ENCODE measurements at regions not wholly inside any gene's neighbourhood (a gene's known extent, or its start where the extent isn't known, plus 50 kb on each side); places are given as distances from the start of the nearest gene placed in this dataset.

- BruUV-seq (replicated peaks) = no TSS peak
- intact Hi-C loops (cut with micrococcal nuclease) = no loop called here
- Histone ChIP-seq H3K27me3 (ENCODE audit: low read length) (no peaks in the 10 kb centered on the region), H3K4me2 (ENCODE audit: low read length) (no peak overlapping the region), H3K4me1 (ENCODE audit: insufficient read depth, low read length) (no peaks in the 10 kb centered on the region), H3K9ac (ENCODE audit: low read length) (no peak overlapping the region), H3K79me2 (ENCODE audit: low read length) (no peaks in the 10 kb centered on the region), H3K9me3 (ENCODE audit: low read length) (no peaks in the 10 kb centered on the region), H2AFZ (ENCODE audit: low read length) (no peak overlapping the region), H3K36me3 (ENCODE audit: low read depth, low read length) (no peaks in the 10 kb centered on the region), H3K27ac (ENCODE audit: low read length) (no peak overlapping the region), H3F3A (ENCODE audit: low read length, unreplicated experiment) (no peaks in the 10 kb centered on the region), H3K4me3 (ENCODE audit: low read length) (no peak overlapping the region), H3K9me2 (replicated peaks; ENCODE audit: low read length) (no peaks in the 10 kb centered on the region), H4K20me1 (ENCODE audit: low read length) (no peaks in the 10 kb centered on the region)
- DNase-seq = no peak
- CTCF ChIA-PET = no interaction called here
- POLR2A ChIA-PET (ENCODE audit: unreplicated experiment) = no interaction called here
- TF ChIP-seq CTCF (conservative IDR thresholded peaks at IDR 0.05; ENCODE audit: low read depth, low read length) = no peak
- no peak for TF ChIP-seq EZH2phosphoT487 (IDR thresholded peaks at IDR 0.05; ENCODE audit: borderline replicate concordance, low read length)
- no peak for TF ChIP-seq EZH2 (IDR thresholded peaks at IDR 0.05; ENCODE audit: low read length, unreplicated experiment)
- ATAC-seq = no peak
Observed at GRCh38 chr7:110257673-110258072, 833.3 kb upstream of the LRRN3 start.

- ChIA-PET CTCF (no interaction called here), POLR2A (ENCODE audit: unreplicated experiment) (no interaction called here)
- BruUV-seq (replicated peaks) = no TSS peak
- Histone ChIP-seq H3K79me2 (ENCODE audit: low read length) (no peaks in the 10 kb centered on the region), H3K9me3 (ENCODE audit: low read length) (no peaks in the 10 kb centered on the region), H3K27me3 (ENCODE audit: low read length) (no peaks in the 10 kb centered on the region), H3K36me3 (ENCODE audit: low read depth, low read length) (no peaks in the 10 kb centered on the region), H4K20me1 (ENCODE audit: low read length) (no peaks in the 10 kb centered on the region), H3K9me2 (replicated peaks; ENCODE audit: low read length) (no peaks in the 10 kb centered on the region), H3K4me2 (ENCODE audit: low read length) (no peak overlapping the region), H3K4me3 (ENCODE audit: low read length) (no peak overlapping the region), H3K4me1 (ENCODE audit: insufficient read depth, low read length) (no peaks in the 10 kb centered on the region), H3K27ac (ENCODE audit: low read length) (no peak overlapping the region), H3K9ac (ENCODE audit: low read length) (no peak overlapping the region), H2AFZ (ENCODE audit: low read length) (no peak overlapping the region), H3F3A (ENCODE audit: low read length, unreplicated experiment) (no peaks in the 10 kb centered on the region)
- no peak for TF ChIP-seq CTCF (conservative IDR thresholded peaks at IDR 0.05; ENCODE audit: low read depth, low read length)
- no peak for TF ChIP-seq EZH2 (IDR thresholded peaks at IDR 0.05; ENCODE audit: low read length, unreplicated experiment)
- TF ChIP-seq EZH2phosphoT487 (IDR thresholded peaks at IDR 0.05; ENCODE audit: borderline replicate concordance, low read length) = no peak
- DNase-seq = no peak
- intact Hi-C loops (cut with micrococcal nuclease) = no loop called here
- no peak for ATAC-seq
Observed at GRCh38 chr7:110262251-110262650, 828.7 kb upstream of the LRRN3 start.

GRCh38 chr7:110264288-110264687 lies 826.6 kb upstream of the LRRN3 start:
- Histone ChIP-seq H3K9me3 (ENCODE audit: low read length) (0 out of 2 replicates have a peak, but pooled peaks cover 4% of the 10 kb centered on the region), H4K20me1 (ENCODE audit: low read length) (no peaks in the 10 kb centered on the region), H3K9me2 (replicated peaks; ENCODE audit: low read length) (no peaks in the 10 kb centered on the region), H3K4me1 (ENCODE audit: insufficient read depth, low read length) (no peaks in the 10 kb centered on the region), H2AFZ (ENCODE audit: low read length) (no peak overlapping the region), H3K36me3 (ENCODE audit: low read depth, low read length) (no peaks in the 10 kb centered on the region), H3K27me3 (ENCODE audit: low read length) (no peaks in the 10 kb centered on the region), H3K27ac (ENCODE audit: low read length) (no peak overlapping the region), H3K4me2 (ENCODE audit: low read length) (no peak overlapping the region), H3K4me3 (ENCODE audit: low read length) (no peak overlapping the region), H3K9ac (ENCODE audit: low read length) (no peak overlapping the region), H3F3A (ENCODE audit: low read length, unreplicated experiment) (no peaks in the 10 kb centered on the region), H3K79me2 (ENCODE audit: low read length) (no peaks in the 10 kb centered on the region)
- BruUV-seq (replicated peaks) = no TSS peak
- CTCF ChIA-PET = no interaction called here
- intact Hi-C loops (cut with micrococcal nuclease) = no loop called here
- DNase-seq (no peak), ATAC-seq (no peak)
- TF ChIP-seq EZH2 (IDR thresholded peaks at IDR 0.05; ENCODE audit: low read length, unreplicated experiment) (no peak), CTCF (conservative IDR thresholded peaks at IDR 0.05; ENCODE audit: low read depth, low read length) (no peak), EZH2phosphoT487 (IDR thresholded peaks at IDR 0.05; ENCODE audit: borderline replicate concordance, low read length) (no peak)
- POLR2A ChIA-PET (ENCODE audit: unreplicated experiment) = no interaction called here

Data from PC-3 (cell line).